ENCODE measurements at regions not wholly inside any gene's neighbourhood (a gene's known extent, or its start where the extent isn't known, plus 50 kb on each side); places are given as distances from the start of the nearest gene placed in this dataset.

- Histone ChIP-seq H3K36me3 (no peaks in the 10 kb centered on the region), H3K27me3 (no peaks in the 10 kb centered on the region), H3K27ac (no peak overlapping the region), H3K4me1 (peaks cover 13% of the 10 kb centered on the region), H3K9me3 (no peaks in the 10 kb centered on the region), H3K4me3 (no peak overlapping the region)
- no peak for DNase-seq (ENCODE audit: low spot score in 2 of 2)
- WGBS: 100% methylated on average over 1 of the region's 1 CpG
- no peak for TF ChIP-seq EP300 (IDR thresholded peaks at IDR 0.05)
- no peak for TF ChIP-seq POLR2AphosphoS5 (IDR thresholded peaks at IDR 0.05)
- no peak for TF ChIP-seq CTCF (IDR thresholded peaks at IDR 0.05)
- TF ChIP-seq POLR2A (IDR thresholded peaks at IDR 0.05): no peak
Observed at GRCh38 chr11:35891096-35891495, 52.8 kb upstream of the LDLRAD3 start.

- Histone ChIP-seq H3K27me3 (no peaks in the 10 kb centered on the region), H3K9me3 (no peaks in the 10 kb centered on the region), H3K4me1 (peaks cover 13% of the 10 kb centered on the region), H3K27ac (no peak overlapping the region), H3K36me3 (no peaks in the 10 kb centered on the region), H3K4me3 (no peak overlapping the region)
- TF ChIP-seq POLR2A (IDR thresholded peaks at IDR 0.05): no peak
- no peak for TF ChIP-seq POLR2AphosphoS5 (IDR thresholded peaks at IDR 0.05)
- TF ChIP-seq CTCF (IDR thresholded peaks at IDR 0.05): no peak
- TF ChIP-seq EP300 (IDR thresholded peaks at IDR 0.05): no peak
- DNase-seq (ENCODE audit: low spot score in 2 of 2): no peak
- WGBS: 93% methylated on average over 3 of the region's 3 CpGs
Observed at GRCh38 chr11:35892166-35892565, 51.7 kb upstream of the LDLRAD3 start.

- 40% methylated on average over 8 of the region's 8 CpGs for WGBS
- Histone ChIP-seq H3K27ac (no peak overlapping the region), H3K4me3 (no peak overlapping the region), H3K36me3 (no peaks in the 10 kb centered on the region), H3K4me1 (peaks cover 4% of the 10 kb centered on the region), H3K27me3 (no peaks in the 10 kb centered on the region), H3K9me3 (no peaks in the 10 kb centered on the region)
- TF ChIP-seq POLR2AphosphoS5 (IDR thresholded peaks at IDR 0.05) (peak in 2 of 3 donors; percentile 22 to 43), EP300 (IDR thresholded peaks at IDR 0.05) (no peak)
- DNase-seq (ENCODE audit: low spot score in 2 of 2): peak in 1 of 2 donors; percentile 68
Observed at GRCh38 chr11:35893796-35894475, 49.9 kb upstream of the LDLRAD3 start.

Measured in suprapubic skin (tissue), 4 donors.